NCI-H2196 treated with DMSO at 0.1 percent for 48 hours (cell line): ENCODE measurements at regions not wholly inside any gene's neighbourhood (a gene's known extent, or its start where the extent isn't known, plus 50 kb on each side); places are given as distances from the start of the nearest gene placed in this dataset.
"Not testable (repeated sequence)": the region's sequence is repeated elsewhere in the genome, so short reads cannot be mapped to it uniquely, and the experiment has no call there.

Experiments
- DNase-seq: peaks from one replicate; lab custom pipeline; 2025; ENCODE audit not compliant: unreplicated experiment; lab: John Stamatoyannopoulos, UW

GRCh38 chr6:119749335-119749734 is 399.8 kb upstream of the MAN1A1 start:
- DNase-seq: no peak

GRCh38 chr6:119748535-119748934 is 399.0 kb upstream of the MAN1A1 start:
- not testable (repeated sequence) for DNase-seq

GRCh38 chr6:119742188-119742803 is 392.7 kb upstream of the MAN1A1 start:
- DNase-seq: no peak

GRCh38 chr6:119739769-119740168 is 390.2 kb upstream of the MAN1A1 start:
- DNase-seq: no peak

- DNase-seq: no peak
Measured at GRCh38 chr6:119738425-119738824, 388.9 kb upstream of the MAN1A1 start.

- no peak for DNase-seq
Measured at GRCh38 chr6:119736296-119737021, 386.9 kb upstream of the MAN1A1 start.

- DNase-seq: no peak
Measured at GRCh38 chr6:119735530-119735929, 386.0 kb upstream of the MAN1A1 start.

GRCh38 chr6:119734227-119734626 is 384.7 kb upstream of the MAN1A1 start:
- no peak for DNase-seq

- DNase-seq: no peak
Measured at GRCh38 chr6:119728935-119729334, 379.4 kb upstream of the MAN1A1 start.

GRCh38 chr6:119728220-119728750 is 378.7 kb upstream of the MAN1A1 start:
- no peak for DNase-seq

- no peak for DNase-seq
Measured at GRCh38 chr6:119727504-119728219, 378.1 kb upstream of the MAN1A1 start.

GRCh38 chr6:119726912-119727311 is 377.4 kb upstream of the MAN1A1 start:
- DNase-seq: not testable (repeated sequence)

- no peak for DNase-seq
Measured at GRCh38 chr6:119726086-119726485, 376.5 kb upstream of the MAN1A1 start.

- DNase-seq: no peak
Measured at GRCh38 chr6:119720160-119720559, 370.6 kb upstream of the MAN1A1 start.

GRCh38 chr6:119717942-119718341 is 368.4 kb upstream of the MAN1A1 start:
- DNase-seq: no peak

- no peak for DNase-seq
Measured at GRCh38 chr6:119716668-119717270, 367.2 kb upstream of the MAN1A1 start.

GRCh38 chr6:119713903-119714302 is 364.3 kb upstream of the MAN1A1 start:
- DNase-seq: no peak

- DNase-seq: no peak
Measured at GRCh38 chr6:119686644-119687043, 337.1 kb upstream of the MAN1A1 start.

- no peak for DNase-seq
Measured at GRCh38 chr6:119686240-119686639, 336.7 kb upstream of the MAN1A1 start.

GRCh38 chr6:119683671-119684070 is 334.1 kb upstream of the MAN1A1 start:
- no peak for DNase-seq

- DNase-seq: no peak
Measured at GRCh38 chr6:119683031-119683430, 333.5 kb upstream of the MAN1A1 start.
